C4-2B (cell line): ENCODE measurements at regions not wholly inside any gene's neighbourhood (a gene's known extent, or its start where the extent isn't known, plus 50 kb on each side); places are given as distances from the start of the nearest gene placed in this dataset.

Experiments
- H3K27ac ChIP-seq: fragments of 450-650 bp; 2 replicates; pipeline ENCODE4 v1.5.1; 2017
- CTCF ChIP-seq: fragments of 450-650 bp; conservative IDR thresholded peaks from 2 replicates; pipeline ENCODE4 v1.5.1; 2017; ENCODE audit warnings: mild to moderate bottlenecking
- ZFX ChIP-seq: fragments of 450-650 bp; IDR thresholded peaks from 2 replicates; pipeline ENCODE4 v1.6.1; 2017

- TF ChIP-seq CTCF, result no peak
- H3K27ac ChIP-seq, result no peak overlapping the region
Observed at GRCh38 chr12:106006382-106006781, 132.4 kb downstream of the NUAK1 start.

GRCh38 chr12:106006940-106007339 is 131.8 kb downstream of the NUAK1 start:
- TF ChIP-seq ZFX, result no peak
- TF ChIP-seq CTCF, result no peak
- H3K27ac ChIP-seq, result no peak overlapping the region

- TF ChIP-seq ZFX (no peak), CTCF (no peak)
Observed at GRCh38 chr12:106010741-106011140, 128.0 kb downstream of the NUAK1 start.

More at GRCh38 chr12:106010741-106011140, 128.0 kb downstream of the NUAK1 start:
- no peak overlapping the region for H3K27ac ChIP-seq
